Caki2 (cell line): ENCODE measurements at regions not wholly inside any gene's neighbourhood (a gene's known extent, or its start where the extent isn't known, plus 50 kb on each side); places are given as distances from the start of the nearest gene placed in this dataset.
A peak's percentile ranks its signal among the peaks of the same experiment; 100 is the strongest.

Source experiments
- DNase-seq: peaks from one replicate; pipeline ENCODE4 v3.0.0-alpha.2; 2015; ENCODE audit warnings: low read depth
- in situ Hi-C: cut with HindIII; loops from 2 replicates; pipeline ENCODE4 v1.10.0; 2016; ENCODE audit warnings: low sequenced_read_pairs, low pct_unique_long_range_greater_than_20kb, mixed read lengths

- DNase-seq: no peak
- in situ Hi-C loops: no loop called here
These were observed 408.6 kb upstream of the FANCL start for GRCh38 chr2:58649756-58650155.

- no peak for DNase-seq
- in situ Hi-C loops: no loop called here
These were observed 403.9 kb upstream of the FANCL start for GRCh38 chr2:58645017-58645416.

- in situ Hi-C loops: no loop called here
- DNase-seq: no peak
These were observed 403.3 kb upstream of the FANCL start for GRCh38 chr2:58644451-58644850.

GRCh38 chr2:58641001-58641400, 399.9 kb upstream of the FANCL start:
- DNase-seq: no peak
- in situ Hi-C loops: no loop called here

GRCh38 chr2:58640042-58640441, 398.9 kb upstream of the FANCL start:
- DNase-seq: no peak
- in situ Hi-C loops: no loop called here

DNA sequence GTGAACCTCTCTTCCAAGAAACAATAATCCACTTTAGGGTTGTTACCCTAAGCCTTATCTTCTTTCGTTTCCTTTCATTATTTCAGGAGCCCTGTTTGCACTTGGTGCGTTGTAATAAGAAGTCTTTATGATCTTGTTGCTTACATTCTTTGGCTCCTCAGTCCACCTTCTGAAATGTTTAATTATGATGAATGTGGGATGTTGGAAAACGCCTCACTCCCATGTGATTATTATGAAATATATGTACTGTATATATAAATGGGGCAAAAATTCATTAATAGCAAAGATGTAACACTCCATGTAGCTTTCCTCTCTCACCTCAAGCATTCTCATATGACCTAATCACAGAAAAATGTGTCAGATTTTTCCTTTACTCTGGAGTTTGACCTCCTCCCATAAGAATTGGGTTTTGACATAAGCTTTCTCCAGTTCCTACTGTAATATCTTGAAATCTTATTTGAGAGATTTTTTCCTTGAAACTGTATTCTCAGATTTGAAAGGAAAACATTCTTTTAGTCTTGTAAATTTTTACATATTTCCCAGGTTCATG, 397.2 kb upstream of the FANCL start:
- in situ Hi-C loops: no loop called here
- no peak for DNase-seq

DNA sequence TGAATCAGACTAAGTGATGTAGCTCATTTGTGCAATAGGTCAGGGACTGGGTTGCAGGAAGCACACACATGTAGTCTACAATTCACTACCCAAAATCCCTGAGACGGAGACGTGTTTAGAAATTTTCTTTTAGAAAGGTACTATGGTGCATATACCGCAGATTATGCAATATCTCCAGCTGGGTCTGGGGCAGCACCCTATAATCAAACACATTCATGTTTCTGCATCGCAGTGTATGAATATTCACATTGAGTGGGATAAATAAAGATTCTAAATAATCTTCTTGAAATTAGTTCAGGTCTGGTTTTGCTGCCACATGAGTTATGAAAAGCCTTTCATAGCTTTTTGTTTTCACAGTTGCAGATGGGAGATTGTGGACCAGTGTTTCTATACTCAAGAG, 395.7 kb upstream of the FANCL start:
- DNase-seq: no peak
- in situ Hi-C loops: no loop called here

GRCh38 chr2:58635801-58636375, 394.8 kb upstream of the FANCL start:
- in situ Hi-C loops: no loop called here
- no peak for DNase-seq

- in situ Hi-C loops: no loop called here
- DNase-seq: peak; percentile 44
These were observed 393.7 kb upstream of the FANCL start for GRCh38 chr2:58634653-58635370.

- DNase-seq: peak; percentile 64
- in situ Hi-C loops: no loop called here
These were observed 392.7 kb upstream of the FANCL start for GRCh38 chr2:58633613-58634365.

DNA sequence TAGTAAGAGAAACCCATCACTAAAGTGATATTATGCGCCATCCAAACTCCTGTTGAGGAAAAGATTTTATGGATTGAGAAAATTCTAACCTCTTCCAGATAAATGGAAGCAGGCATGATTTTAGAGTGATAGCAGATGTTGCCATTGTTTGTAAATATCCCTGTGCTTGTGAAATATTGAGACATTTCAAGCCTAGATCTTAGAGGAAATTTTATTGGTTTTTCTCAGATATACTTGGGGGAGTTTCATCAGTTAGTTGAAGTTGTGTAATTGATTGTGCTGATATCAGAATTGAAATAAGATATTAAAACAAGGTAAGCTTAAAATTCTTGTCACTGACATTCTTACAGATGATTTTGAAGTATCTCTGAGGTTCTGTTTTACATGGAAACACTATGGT, 390.9 kb upstream of the FANCL start:
- in situ Hi-C loops: no loop called here
- DNase-seq: no peak

GRCh38 chr2:58629545-58630119, 388.5 kb upstream of the FANCL start:
- no peak for DNase-seq
- in situ Hi-C loops: no loop called here

DNA sequence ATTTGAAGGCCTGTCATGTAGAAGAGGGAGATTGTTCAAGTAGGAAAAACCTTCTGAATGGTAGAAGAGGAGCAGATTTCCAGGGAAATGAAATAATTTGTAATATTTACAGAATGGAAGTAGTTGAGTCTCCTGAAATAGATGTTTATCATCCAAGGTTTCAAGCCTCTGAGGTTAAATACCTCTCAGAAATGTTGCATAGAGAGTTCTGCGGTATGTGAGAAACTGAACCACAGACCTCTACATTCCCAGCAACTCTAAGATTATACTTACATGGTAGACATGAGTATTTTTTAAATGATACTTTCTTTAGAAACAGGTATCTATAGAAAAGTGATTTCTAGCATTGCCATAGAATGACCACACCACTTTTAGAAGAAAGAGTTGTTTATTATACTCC, 379.8 kb upstream of the FANCL start:
- in situ Hi-C loops: no loop called here
- no peak for DNase-seq

DNA sequence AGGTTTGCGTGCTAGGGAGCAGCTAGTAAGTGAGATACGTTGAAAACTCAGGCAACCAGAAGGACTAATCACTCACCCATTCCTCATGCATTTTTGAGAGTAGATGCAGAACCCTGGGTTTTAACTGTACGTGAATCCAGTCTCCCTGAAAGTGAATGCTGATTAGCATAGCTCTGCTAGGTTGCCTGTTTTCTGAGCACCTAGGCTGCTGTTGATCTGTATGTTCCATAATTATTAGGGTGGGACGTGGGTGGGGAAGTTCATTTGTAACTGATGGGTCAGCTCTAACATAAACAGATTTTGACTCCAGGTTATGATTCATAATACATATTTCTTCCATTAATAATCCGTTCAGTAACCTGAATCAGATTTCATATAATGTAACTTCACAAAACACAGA, 379.0 kb upstream of the FANCL start:
- no peak for DNase-seq
- in situ Hi-C loops: no loop called here

DNA sequence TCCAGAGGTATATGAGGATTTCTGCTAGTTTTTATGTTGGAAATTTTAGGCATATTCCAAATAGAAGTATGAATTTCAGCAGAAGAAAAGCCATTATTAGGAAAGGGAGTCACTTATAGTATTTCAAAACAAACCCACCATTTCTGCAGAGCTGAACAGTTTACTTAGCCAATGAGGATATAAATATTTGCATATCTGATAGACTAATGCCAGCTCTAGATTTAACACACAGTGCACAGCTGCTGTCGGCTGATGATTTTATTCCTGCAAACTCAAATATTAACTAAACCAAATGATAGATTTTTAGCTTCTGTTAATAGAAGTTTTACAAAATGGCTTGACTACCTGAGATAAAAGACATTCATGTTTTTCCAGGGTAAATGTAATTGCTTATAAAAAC, 375.8 kb upstream of the FANCL start:
- in situ Hi-C loops: no loop called here
- DNase-seq: no peak

DNA sequence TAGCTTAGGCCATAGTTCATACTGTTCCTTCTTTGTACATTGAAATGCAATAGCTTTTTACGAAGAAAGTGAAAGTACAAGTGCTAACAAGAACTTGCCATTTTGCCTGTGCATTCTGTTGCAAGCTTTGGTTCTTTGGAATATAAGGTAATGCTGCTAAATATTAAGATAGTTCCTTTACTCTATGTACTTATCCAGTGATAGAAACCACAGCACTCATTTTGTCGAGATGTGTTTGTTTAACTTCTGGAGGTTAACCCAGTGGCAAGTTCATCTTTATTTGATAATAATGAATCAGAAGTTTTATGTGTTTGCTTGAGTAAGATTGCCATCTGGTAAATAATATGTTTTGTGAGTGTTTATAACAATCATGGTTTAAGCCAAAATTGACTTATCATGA, 373.1 kb upstream of the FANCL start:
- no peak for DNase-seq
- in situ Hi-C loops: no loop called here

- in situ Hi-C loops: no loop called here
- no peak for DNase-seq
These were observed 371.8 kb upstream of the FANCL start for GRCh38 chr2:58612973-58613372.

DNA sequence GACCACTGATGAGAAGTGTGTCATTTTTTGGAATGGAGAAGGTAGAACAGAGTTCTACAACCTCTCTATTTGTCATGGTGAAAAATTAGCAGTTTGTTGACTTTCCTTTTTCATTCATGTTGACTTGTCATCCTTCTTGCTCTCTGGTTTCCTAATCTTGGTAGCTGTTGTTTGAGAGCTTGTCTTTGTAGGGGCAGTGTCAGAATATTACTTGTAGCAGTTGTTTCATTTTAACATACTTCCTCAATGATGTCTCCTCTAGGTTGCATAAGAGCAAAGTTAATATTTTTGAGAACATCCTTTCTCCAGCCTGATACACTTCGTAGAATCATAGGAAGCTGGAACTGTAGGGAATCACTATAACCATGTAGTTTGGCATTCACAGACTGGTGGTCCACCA, 368.2 kb upstream of the FANCL start:
- in situ Hi-C loops: no loop called here
- DNase-seq: no peak

DNA sequence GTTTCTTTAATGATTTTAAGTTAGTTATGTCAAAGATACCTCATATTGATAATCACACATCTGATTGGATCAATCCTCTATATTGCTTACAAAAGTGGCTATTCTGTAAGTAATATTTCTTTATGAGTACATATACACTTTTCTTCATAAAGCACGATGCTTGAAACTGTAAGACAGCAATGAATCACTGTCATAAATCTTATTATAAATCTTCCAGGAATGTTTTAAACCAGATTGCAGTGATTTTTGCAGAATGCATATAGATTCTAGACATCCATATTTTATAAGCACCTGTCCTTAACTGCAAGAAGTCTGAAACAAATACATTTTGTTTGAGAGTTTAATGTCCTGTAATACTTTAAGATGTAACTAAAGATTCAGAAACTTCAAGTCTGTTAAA, 367.0 kb upstream of the FANCL start:
- in situ Hi-C loops: no loop called here
- DNase-seq: no peak
